HG02840 (cell line): ENCODE measurements at regions not wholly inside any gene's neighbourhood (a gene's known extent, or its start where the extent isn't known, plus 50 kb on each side); places are given as distances from the start of the nearest gene placed in this dataset.
"Not testable (repeated sequence)": the region's sequence is repeated elsewhere in the genome, so short reads cannot be mapped to it uniquely, and the experiment has no call there.

Experiments
- ATAC-seq: cut with Tn5 transposase; IDR thresholded peaks from one replicate; pipeline ENCODE4 v1.9.1; 2021; ENCODE audit warnings: mild to moderate bottlenecking, moderate library complexity, moderate number of reproducible peaks; ENCODE audit not compliant: unreplicated experiment, low FRiP score

GRCh38 chr5:163569284-163569683, 63.9 kb downstream of the MAT2B start:
- no peak for ATAC-seq

- no peak for ATAC-seq
Measured at GRCh38 chr5:163571744-163572143, 66.3 kb downstream of the MAT2B start.

- ATAC-seq = no peak
Measured at GRCh38 chr5:163574472-163575440, 69.3 kb downstream of the MAT2B start.

DNA sequence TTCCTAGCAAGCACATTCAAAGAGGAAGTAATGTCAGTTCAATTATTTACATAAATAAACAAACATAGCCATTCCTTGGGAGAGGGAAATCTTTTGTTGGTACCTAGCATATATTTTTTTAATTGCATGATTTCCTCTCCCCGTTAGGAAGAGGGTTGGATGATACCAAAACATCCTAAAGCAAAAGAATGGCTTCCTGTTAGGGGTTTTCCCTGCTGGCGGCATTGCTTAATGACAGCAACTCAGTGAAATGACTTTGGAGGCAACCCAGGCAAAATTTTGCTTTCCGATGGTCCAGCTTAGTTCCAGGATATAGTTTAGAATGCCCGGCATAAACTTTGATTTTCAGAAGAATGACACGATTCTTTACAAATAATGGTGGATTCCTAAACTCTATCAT, 73.2 kb downstream of the MAT2B start:
- no peak for ATAC-seq

DNA sequence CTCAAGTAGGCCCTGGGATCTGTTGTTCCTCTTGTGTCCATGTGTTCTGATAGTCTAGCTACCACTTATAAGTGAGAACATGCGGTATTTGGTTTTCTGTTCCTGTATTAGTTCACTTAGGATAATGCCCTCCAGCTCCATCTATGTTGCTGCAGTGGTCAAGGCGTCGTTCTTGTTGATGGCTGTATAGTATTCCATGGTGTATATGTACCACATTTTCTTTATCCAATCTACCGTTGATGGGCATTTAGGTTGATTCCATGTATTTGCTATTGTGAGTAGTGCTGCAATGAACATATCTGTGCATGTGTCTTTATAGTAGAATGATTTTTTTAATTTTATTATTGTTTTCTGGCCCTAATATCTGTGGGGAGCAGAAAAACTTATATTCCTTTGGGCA, 74.3 kb downstream of the MAT2B start:
- ATAC-seq = no peak

DNA sequence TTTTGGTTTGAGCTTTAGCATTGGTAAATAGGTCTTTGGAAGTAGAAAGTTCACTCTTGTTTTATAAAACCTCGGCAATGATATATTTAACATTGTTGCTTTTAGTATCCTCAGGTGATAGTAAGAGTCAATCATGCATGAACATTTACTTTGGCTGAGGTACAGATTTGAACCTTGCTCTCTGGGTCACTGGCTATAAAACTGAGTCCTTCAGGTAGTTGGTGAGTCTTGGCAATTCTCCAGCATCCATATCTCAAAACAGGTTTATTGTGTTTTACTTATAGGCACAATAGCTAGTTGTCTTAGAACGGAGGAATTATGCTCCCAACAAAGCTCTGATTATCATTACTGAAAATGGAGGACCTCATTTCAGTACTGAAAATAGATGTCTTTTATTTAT, 75.1 kb downstream of the MAT2B start:
- ATAC-seq = no peak

DNA sequence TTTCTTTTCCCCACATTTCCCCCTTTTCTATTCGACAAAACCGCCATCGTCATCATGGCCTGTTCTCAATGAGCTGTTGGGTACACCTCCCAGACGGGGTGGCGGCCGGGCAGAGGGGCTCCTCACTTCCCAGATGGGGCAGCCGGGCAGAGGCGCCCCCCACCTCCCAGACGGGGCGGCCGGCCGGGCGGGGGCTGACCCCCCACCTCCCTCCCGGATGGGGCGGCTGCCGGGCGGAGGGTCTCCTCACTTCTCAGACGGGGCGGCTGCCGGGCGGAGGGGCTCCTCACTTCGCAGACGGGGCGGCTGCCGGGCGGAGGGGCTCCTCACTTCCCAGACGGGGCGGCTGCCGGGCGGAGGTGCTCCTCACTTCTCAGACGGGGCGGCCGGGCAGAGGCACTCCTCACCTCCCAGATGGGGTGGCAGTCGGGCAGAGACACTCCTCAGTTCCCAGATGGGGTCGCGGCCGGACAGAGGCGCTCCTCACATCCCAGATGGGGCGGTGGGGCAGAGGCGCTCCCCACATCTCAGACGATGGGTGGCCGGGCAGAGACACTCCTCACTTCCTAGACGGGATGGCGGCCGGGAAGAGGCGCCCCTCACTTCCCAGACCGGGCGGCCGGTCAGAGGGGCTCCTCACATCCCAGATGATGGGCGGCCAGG, 78.2 kb downstream of the MAT2B start:
- ATAC-seq = not testable (repeated sequence)

DNA sequence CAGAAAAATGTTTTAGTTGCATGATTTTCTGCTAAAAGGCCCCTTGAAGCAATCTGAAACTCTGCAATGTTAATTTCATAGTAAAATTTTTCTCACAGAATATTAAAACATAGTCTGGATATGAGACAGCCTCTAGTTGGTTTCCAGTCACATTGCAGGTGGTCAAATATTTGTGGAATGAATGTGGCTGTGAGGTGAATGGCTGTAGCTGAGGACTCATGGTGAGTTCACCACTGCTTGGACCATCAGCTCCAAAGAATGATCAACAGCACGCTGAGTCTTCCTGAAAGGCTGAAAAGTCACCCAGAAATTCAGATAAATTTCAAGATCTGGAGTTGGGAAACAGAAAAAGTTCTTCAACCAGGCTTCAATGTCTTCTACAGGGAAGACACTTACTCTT, 79.8 kb downstream of the MAT2B start:
- no peak for ATAC-seq

- ATAC-seq = no peak
Measured at GRCh38 chr5:163586531-163586956, 81.1 kb downstream of the MAT2B start.

- ATAC-seq = no peak
Measured at GRCh38 chr5:163594951-163595350, 89.5 kb downstream of the MAT2B start.

DNA sequence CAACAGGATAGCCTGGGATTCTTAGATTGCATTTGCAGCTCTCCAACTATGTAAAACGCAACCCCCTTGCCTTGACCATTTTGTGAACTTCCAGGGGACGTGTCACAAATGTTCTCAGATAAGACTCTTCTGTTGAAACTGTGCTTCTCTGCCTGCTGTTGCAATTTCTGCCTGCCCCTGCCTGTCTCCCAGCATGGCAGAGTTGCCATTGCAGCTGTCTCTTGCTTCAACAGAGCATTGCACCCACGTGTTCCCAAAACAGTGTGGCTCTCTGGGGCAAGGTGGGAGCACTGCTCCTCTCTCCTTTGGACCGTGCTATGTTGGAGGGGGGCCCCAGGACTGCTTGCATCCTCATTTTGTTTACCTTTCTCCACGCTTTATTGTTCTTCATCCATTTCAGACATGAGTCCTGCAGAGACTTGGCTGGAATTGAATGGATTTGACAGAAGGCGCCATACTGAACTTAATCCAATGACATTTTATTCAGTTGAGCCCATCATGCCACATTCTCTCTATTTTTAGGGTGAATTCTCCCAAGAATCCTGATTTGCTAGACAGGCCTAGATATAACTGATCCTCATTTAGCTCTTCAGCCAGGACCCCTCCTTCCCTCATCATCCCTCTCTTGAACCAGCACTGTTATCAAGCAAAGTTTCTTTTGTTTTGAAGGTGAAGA, 90.7 kb downstream of the MAT2B start:
- no peak for ATAC-seq

GRCh38 chr5:163596608-163597315, 91.3 kb downstream of the MAT2B start:
- no peak for ATAC-seq

DNA sequence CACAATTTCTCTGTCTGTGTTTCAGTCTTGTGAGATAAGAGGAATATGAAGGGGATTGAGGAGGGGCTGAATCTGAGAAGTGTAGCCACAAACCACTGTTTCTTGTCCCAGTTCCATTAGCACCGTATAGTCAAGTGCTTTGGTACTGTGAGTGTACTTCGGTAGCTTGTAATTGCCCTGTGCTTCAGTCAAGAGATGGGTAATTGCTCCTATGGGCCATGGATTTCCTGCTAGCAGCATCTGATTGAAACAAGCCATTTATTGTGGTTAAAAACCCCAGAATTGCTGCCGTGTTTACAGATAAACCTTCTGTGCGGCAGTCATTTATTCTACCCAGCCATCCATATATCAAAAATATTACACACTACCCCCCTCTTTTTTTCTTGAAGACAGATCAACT, 98.6 kb downstream of the MAT2B start:
- ATAC-seq = no peak

GRCh38 chr5:163607256-163607655, 101.8 kb downstream of the MAT2B start:
- no peak for ATAC-seq

DNA sequence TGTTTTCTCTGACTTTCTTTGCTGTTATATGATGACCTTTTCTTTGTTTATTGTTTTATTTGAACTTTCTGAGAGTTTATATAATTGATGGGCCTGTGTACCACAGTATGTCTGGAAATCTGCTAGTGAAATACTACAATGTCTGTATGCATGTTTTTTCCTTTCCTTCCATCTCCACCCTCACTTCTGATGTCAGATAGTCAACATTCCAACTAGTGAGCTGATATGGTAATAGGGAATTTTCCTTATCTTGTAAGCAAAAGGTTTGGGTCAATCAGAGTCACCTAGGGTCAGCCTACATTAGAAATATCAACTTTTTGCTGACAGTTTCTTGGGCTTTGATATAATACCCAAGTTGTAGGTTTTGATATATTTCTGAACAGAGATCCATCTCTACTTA, 103.2 kb downstream of the MAT2B start:
- no peak for ATAC-seq

DNA sequence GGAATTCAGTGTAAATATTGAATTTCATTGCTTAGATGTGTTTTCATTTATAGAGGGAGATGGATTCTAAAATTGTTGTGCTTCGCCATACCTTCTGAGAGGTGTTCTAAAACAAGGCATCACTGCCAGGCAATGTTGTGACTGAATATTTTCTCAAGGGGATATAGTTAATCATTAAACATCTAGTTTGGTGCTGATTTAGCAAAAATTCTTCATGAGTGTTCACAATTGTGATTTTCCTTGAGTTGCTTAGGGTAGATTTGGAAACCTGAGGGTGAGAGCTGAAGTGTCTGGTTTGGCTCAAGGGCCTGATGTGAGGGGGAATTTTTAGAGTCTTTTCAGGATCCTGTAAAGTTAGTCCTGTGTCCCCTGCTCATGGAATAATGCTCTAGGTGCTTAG, 104.5 kb downstream of the MAT2B start:
- ATAC-seq = no peak

DNA sequence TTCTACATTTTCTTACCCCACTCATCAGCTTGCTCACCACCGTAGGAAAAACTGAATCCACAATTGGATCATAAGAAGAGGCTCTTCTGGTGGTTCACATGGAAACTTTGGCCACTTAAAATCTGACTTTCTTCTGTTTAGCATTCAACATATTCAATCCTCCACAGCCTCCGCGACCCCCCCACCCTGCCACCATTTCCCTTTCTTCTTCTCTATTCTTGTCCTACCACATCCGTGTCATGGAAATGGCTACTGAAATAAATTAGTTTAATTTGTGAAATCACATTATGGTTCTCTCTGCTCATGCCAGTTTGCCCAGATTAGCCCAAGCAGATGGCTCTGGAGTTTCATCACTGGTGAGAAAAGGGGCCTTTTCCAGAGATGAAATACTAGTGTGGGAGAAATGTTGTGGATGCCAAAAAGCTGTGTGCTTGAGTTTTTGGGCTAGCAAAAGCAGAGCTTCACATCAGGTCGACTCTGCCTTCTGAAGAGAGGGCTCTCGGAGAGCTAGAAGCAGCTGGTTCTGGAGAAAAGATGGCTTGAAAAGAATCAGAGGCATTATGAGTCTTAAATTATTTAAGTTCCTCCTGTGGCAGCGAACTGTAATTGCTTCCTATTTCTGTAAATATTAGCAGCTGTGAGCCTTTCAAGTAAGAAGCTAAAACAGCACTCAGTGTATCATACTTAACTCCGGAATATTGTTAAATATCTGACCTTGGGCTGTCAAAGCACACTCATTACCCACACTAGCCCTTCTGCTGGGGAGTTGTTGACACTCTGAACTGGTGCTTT, 107.1 kb downstream of the MAT2B start:
- no peak for ATAC-seq

DNA sequence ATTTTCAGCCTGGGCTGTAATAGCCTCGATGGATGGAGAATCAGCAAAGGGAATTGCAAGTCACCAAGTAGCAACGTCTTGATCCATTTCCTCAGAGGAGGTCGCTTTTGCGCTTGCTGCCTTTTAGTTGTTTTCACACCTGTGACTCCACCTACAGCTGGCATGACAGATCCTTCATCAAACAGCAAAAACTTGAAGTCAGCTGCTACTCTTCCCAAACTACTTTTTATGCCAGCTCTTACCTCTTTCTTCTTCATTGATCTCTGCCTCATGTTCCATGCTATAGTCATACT, 107.7 kb downstream of the MAT2B start:
- ATAC-seq = no peak

- ATAC-seq = no peak
Measured at GRCh38 chr5:163614787-163615186, 109.4 kb downstream of the MAT2B start.
